ENCODE measurements at regions not wholly inside any gene's neighbourhood (a gene's known extent, or its start where the extent isn't known, plus 50 kb on each side); places are given as distances from the start of the nearest gene placed in this dataset.
"Not testable (repeated sequence)": the region's sequence is repeated elsewhere in the genome, so short reads cannot be mapped to it uniquely, and the experiment has no call there.

GRCh38 chrX:82764521-82764920 lies 743.6 kb upstream of the POU3F4 start:
- WGBS, 2 experiments (ENCODE audit: insufficient coverage in 2 of 2), result no CpG with 5 or more reads among the region's 2 CpGs
- no peak overlapping the region for H3K4me3 ChIP-seq (ENCODE audit: extremely low read depth, insufficient read depth, low read length, poor library complexity, severe bottlenecking)
- H3K27ac ChIP-seq (ENCODE audit: low read depth, low read length, severe bottlenecking), result no peak overlapping the region
- no peaks in the 10 kb centered on the region for H3K36me3 ChIP-seq (ENCODE audit: control insufficient read depth, insufficient read depth, low read length)
- no peaks in the 10 kb centered on the region for H3K4me1 ChIP-seq (ENCODE audit: control insufficient read depth, insufficient read depth, low read length, poor library complexity, severe bottlenecking)
- no peaks in the 10 kb centered on the region for H3K9me3 ChIP-seq (ENCODE audit: control insufficient read depth, low read length)

DNA sequence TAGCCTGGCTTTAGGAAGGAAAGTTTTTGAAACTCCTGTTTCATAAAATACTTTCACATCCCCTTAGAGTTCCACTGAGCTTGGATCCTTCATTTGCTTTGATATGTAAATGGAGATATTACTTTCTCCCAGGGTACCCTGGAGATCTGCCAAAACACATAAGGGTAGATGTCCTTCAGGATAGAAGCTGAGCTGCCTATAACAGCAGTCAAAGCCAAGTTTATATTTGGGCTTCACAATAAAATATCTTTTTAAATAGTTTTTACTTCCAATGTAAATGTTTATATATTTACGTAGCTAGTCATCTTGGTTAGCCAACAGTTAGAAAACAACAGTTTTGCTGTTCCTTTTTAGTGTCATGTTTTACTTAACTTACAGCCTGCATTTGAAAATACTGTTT lies 742.3 kb upstream of the POU3F4 start:
- Histone ChIP-seq H3K27ac (ENCODE audit: low read depth, low read length, severe bottlenecking) (no peak overlapping the region), H3K4me3 (ENCODE audit: extremely low read depth, insufficient read depth, low read length, poor library complexity, severe bottlenecking) (no peak overlapping the region), H3K36me3 (ENCODE audit: control insufficient read depth, insufficient read depth, low read length) (no peaks in the 10 kb centered on the region), H3K4me1 (ENCODE audit: control insufficient read depth, insufficient read depth, low read length, poor library complexity, severe bottlenecking) (no peaks in the 10 kb centered on the region), H3K9me3 (ENCODE audit: control insufficient read depth, low read length) (no peaks in the 10 kb centered on the region)
- no CpG with 5 or more reads among the region's 1 CpG for WGBS, 2 experiments (ENCODE audit: insufficient coverage in 2 of 2)

GRCh38 chrX:82775426-82775825 lies 732.7 kb upstream of the POU3F4 start:
- Histone ChIP-seq H3K36me3 (ENCODE audit: control insufficient read depth, insufficient read depth, low read length) (no peaks in the 10 kb centered on the region), H3K9me3 (ENCODE audit: control insufficient read depth, low read length) (no peaks in the 10 kb centered on the region), H3K27ac (ENCODE audit: low read depth, low read length, severe bottlenecking) (no peak overlapping the region), H3K4me3 (ENCODE audit: extremely low read depth, insufficient read depth, low read length, poor library complexity, severe bottlenecking) (no peak overlapping the region), H3K4me1 (ENCODE audit: control insufficient read depth, insufficient read depth, low read length, poor library complexity, severe bottlenecking) (no peaks in the 10 kb centered on the region)
- WGBS, 2 experiments (ENCODE audit: insufficient coverage in 2 of 2), result 83% methylated on average over 1 of the region's 3 CpGs; no CpG with 5 or more reads in 1 of the 2 experiments

GRCh38 chrX:82782014-82782413 lies 726.1 kb upstream of the POU3F4 start:
- Histone ChIP-seq H3K4me3 (ENCODE audit: extremely low read depth, insufficient read depth, low read length, poor library complexity, severe bottlenecking) (no peak overlapping the region), H3K9me3 (ENCODE audit: control insufficient read depth, low read length) (peaks cover 4% of the 10 kb centered on the region), H3K4me1 (ENCODE audit: control insufficient read depth, insufficient read depth, low read length, poor library complexity, severe bottlenecking) (no peaks in the 10 kb centered on the region), H3K36me3 (ENCODE audit: control insufficient read depth, insufficient read depth, low read length) (no peaks in the 10 kb centered on the region), H3K27ac (ENCODE audit: low read depth, low read length, severe bottlenecking) (no peak overlapping the region)
- WGBS, 2 experiments (ENCODE audit: insufficient coverage in 2 of 2), result 76% methylated on average over 2 of the region's 4 CpGs; no CpG with 5 or more reads in 1 of the 2 experiments

GRCh38 chrX:82812902-82813301 lies 695.2 kb upstream of the POU3F4 start:
- H3K36me3 ChIP-seq (ENCODE audit: control insufficient read depth, insufficient read depth, low read length); H3K9me3 ChIP-seq (ENCODE audit: control insufficient read depth, low read length); H3K4me1 ChIP-seq (ENCODE audit: control insufficient read depth, insufficient read depth, low read length, poor library complexity, severe bottlenecking); H3K27ac ChIP-seq (ENCODE audit: low read depth, low read length, severe bottlenecking); H3K4me3 ChIP-seq (ENCODE audit: extremely low read depth, insufficient read depth, low read length, poor library complexity, severe bottlenecking): not testable (repeated sequence)
- 90% methylated on average over 2 of the region's 5 CpGs; no CpG with 5 or more reads in 1 of the 2 experiments for WGBS, 2 experiments (ENCODE audit: insufficient coverage in 2 of 2)

DNA sequence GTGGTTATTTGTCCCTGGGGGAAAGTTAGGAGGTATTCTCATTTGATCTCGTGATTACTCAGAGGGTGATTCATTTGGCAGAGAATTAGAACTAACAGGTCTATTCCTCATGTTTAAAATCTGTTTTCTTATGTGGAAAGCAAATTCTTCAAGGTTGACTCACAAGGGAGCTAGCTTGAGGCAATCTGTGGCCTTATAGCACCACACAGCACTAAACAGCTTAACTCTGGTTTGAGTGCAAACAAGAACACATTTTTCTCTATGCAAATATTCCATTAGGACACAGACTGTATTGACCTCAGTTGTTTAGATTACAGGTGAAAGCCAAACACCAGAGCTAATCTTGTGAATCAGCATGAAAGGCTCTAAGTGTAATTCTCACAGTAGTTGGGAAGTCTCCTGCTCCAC lies 694.4 kb upstream of the POU3F4 start:
- peak overlapping the region; percentile 66 for H3K27ac ChIP-seq (ENCODE audit: low read depth, low read length, severe bottlenecking)
- H3K4me3 ChIP-seq (ENCODE audit: extremely low read depth, insufficient read depth, low read length, poor library complexity, severe bottlenecking), result no peak overlapping the region
- WGBS, 2 experiments (ENCODE audit: insufficient coverage in 2 of 2), result no CpG with 5 or more reads among the region's 1 CpG
- H3K36me3 ChIP-seq (ENCODE audit: control insufficient read depth, insufficient read depth, low read length), result no peaks in the 10 kb centered on the region
- H3K4me1 ChIP-seq (ENCODE audit: control insufficient read depth, insufficient read depth, low read length, poor library complexity, severe bottlenecking), result no peaks in the 10 kb centered on the region
- H3K9me3 ChIP-seq (ENCODE audit: control insufficient read depth, low read length), result no peaks in the 10 kb centered on the region

- H3K9me3 ChIP-seq (ENCODE audit: control insufficient read depth, low read length), result no peaks in the 10 kb centered on the region
- 100% methylated on average over 1 of the region's 3 CpGs; no CpG with 5 or more reads in 1 of the 2 experiments for WGBS, 2 experiments (ENCODE audit: insufficient coverage in 2 of 2)
- no peaks in the 10 kb centered on the region for H3K4me1 ChIP-seq (ENCODE audit: control insufficient read depth, insufficient read depth, low read length, poor library complexity, severe bottlenecking)
- no peak overlapping the region for H3K4me3 ChIP-seq (ENCODE audit: extremely low read depth, insufficient read depth, low read length, poor library complexity, severe bottlenecking)
- no peak overlapping the region for H3K27ac ChIP-seq (ENCODE audit: low read depth, low read length, severe bottlenecking)
- no peaks in the 10 kb centered on the region for H3K36me3 ChIP-seq (ENCODE audit: control insufficient read depth, insufficient read depth, low read length)
Observed at GRCh38 chrX:82816001-82816400, 692.1 kb upstream of the POU3F4 start.

DNA sequence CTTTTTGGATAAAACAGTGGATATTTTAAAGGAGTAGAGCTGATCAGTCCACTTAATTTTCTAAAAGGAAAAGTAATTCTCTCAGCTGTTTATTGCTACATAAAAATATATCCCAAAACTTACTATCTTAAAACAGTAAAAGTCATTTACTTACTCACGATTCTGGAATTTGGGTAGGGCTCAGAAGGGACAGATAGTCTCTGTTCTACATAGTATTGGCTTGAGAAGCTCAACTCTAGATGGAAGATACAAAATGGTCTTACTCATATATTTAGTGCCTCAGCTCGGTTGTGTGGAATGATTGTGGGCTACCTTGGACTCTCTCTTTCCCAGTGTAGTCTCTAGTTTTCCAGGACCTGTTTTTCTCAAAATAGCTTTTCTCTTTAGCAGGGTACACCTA lies 691.5 kb upstream of the POU3F4 start:
- Histone ChIP-seq H3K4me1 (ENCODE audit: control insufficient read depth, insufficient read depth, low read length, poor library complexity, severe bottlenecking) (no peaks in the 10 kb centered on the region), H3K27ac (ENCODE audit: low read depth, low read length, severe bottlenecking) (no peak overlapping the region), H3K4me3 (ENCODE audit: extremely low read depth, insufficient read depth, low read length, poor library complexity, severe bottlenecking) (no peak overlapping the region), H3K9me3 (ENCODE audit: control insufficient read depth, low read length) (no peaks in the 10 kb centered on the region), H3K36me3 (ENCODE audit: control insufficient read depth, insufficient read depth, low read length) (no peaks in the 10 kb centered on the region)
- 60% methylated on average over 1 of the region's 2 CpGs; no CpG with 5 or more reads in 1 of the 2 experiments for WGBS, 2 experiments (ENCODE audit: insufficient coverage in 2 of 2)

GRCh38 chrX:82842286-82842685 lies 665.8 kb upstream of the POU3F4 start:
- no peak overlapping the region for H3K27ac ChIP-seq (ENCODE audit: low read depth, low read length, severe bottlenecking)
- WGBS, 2 experiments (ENCODE audit: insufficient coverage in 2 of 2), result no CpG with 5 or more reads among the region's 1 CpG

DNA sequence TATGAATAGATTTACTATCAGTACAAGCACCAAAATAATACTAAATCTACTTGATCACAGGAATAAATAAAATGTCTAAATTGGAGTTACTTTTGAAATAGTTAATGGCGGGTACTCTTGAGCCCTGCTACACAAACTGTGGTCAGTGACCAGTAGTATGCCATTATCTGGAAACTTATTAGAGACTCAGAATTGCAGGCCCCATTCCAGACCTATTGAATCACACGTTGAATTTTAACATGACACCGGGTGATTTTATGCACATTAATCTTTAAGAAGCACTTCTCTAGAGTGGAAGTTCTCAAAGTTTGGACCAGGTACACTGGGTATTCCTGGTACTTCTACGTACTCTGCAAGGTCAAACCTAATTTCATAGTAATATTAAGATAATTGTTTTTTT lies 660.0 kb upstream of the POU3F4 start:
- Histone ChIP-seq H3K27ac (ENCODE audit: low read depth, low read length, severe bottlenecking) (no peak overlapping the region), H3K4me1 (ENCODE audit: control insufficient read depth, insufficient read depth, low read length, poor library complexity, severe bottlenecking) (no peaks in the 10 kb centered on the region), H3K4me3 (ENCODE audit: extremely low read depth, insufficient read depth, low read length, poor library complexity, severe bottlenecking) (no peak overlapping the region), H3K36me3 (ENCODE audit: control insufficient read depth, insufficient read depth, low read length) (no peaks in the 10 kb centered on the region), H3K9me3 (ENCODE audit: control insufficient read depth, low read length) (no peaks in the 10 kb centered on the region)
- 89% methylated on average over 1 of the region's 4 CpGs; no CpG with 5 or more reads in 1 of the 2 experiments for WGBS, 2 experiments (ENCODE audit: insufficient coverage in 2 of 2)

More at GRCh38 chrX:82842286-82842685, 665.8 kb upstream of the POU3F4 start:
- Histone ChIP-seq H3K4me1 (ENCODE audit: control insufficient read depth, insufficient read depth, low read length, poor library complexity, severe bottlenecking) (no peaks in the 10 kb centered on the region), H3K4me3 (ENCODE audit: extremely low read depth, insufficient read depth, low read length, poor library complexity, severe bottlenecking) (no peak overlapping the region), H3K9me3 (ENCODE audit: control insufficient read depth, low read length) (no peaks in the 10 kb centered on the region), H3K36me3 (ENCODE audit: control insufficient read depth, insufficient read depth, low read length) (no peaks in the 10 kb centered on the region)

All from mesodermal cell (in vitro differentiated cells).